T-helper 17 cell (primary cell): ENCODE measurements at regions not wholly inside any gene's neighbourhood (a gene's known extent, or its start where the extent isn't known, plus 50 kb on each side); places are given as distances from the start of the nearest gene placed in this dataset.
"Not testable (repeated sequence)": the region's sequence is repeated elsewhere in the genome, so short reads cannot be mapped to it uniquely, and the experiment has no call there.

Source experiments
- ATAC-seq: fragments of 150-1000 bp; cut with Tn5 transposase; 2 replicates; pipeline ENCODE4 v1.10.0; 2021; ENCODE audit warnings: mild to moderate bottlenecking, moderate library complexity
- DNase-seq, 3 donors: peaks; one replicate each; pipeline versions ENCODE4 v3.0.0 to v3.0.0-alpha.2; 2020 to 2021
- H3K9me3 ChIP-seq: one replicate; pipeline ENCODE4 v1.7.0; 2013; ENCODE audit warnings: low read length, mild to moderate bottlenecking; ENCODE audit not compliant: control insufficient read depth, poor library complexity, severe bottlenecking
- H3K27ac Mint-ChIP-seq: one replicate; pipeline ENCODE4 v1.8.0; 2022; ENCODE audit warnings: mild to moderate bottlenecking, moderate library complexity, mixed read lengths
- H3K27me3 Mint-ChIP-seq: one replicate; pipeline ENCODE4 v1.8.0; 2022; ENCODE audit warnings: mixed read lengths
- H3K36me3 Mint-ChIP-seq: one replicate; pipeline ENCODE4 v1.8.0; 2022; ENCODE audit warnings: low read depth, mixed read lengths
- H3K4me1 Mint-ChIP-seq: one replicate; pipeline ENCODE4 v1.8.0; 2022; ENCODE audit warnings: mild to moderate bottlenecking, mixed read lengths
- H3K4me3 Mint-ChIP-seq: one replicate; pipeline ENCODE4 v1.8.0; 2022; ENCODE audit warnings: mild to moderate bottlenecking, moderate library complexity, mixed read lengths

DNA sequence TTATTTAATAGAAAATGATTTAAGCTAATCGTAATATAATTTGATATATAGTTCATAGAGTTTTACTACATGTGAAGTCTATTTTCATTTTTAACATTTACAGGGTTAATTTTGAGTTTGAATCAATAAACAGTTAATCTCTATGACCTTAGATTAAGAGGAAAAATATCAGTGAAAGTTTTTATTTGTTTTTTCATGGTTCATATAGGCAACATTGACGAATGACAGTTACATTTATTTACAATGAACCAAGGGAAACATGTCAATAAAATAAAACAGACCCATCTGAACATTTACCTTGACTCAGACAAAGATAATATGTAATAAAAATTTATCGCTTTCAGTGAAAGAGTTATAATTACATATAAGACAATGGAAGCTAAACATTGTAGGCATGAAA, 346.6 kb upstream of the SLITRK5 start:
- Mint-ChIP-seq H3K27me3 (no peaks in the 10 kb centered on the region), H3K27ac (no peak overlapping the region), H3K36me3 (no peaks in the 10 kb centered on the region), H3K4me3 (no peak overlapping the region), H3K4me1 (no peaks in the 10 kb centered on the region)
- no peak for DNase-seq
- no peaks in the 10 kb centered on the region for H3K9me3 ChIP-seq
- no peak for ATAC-seq

DNA sequence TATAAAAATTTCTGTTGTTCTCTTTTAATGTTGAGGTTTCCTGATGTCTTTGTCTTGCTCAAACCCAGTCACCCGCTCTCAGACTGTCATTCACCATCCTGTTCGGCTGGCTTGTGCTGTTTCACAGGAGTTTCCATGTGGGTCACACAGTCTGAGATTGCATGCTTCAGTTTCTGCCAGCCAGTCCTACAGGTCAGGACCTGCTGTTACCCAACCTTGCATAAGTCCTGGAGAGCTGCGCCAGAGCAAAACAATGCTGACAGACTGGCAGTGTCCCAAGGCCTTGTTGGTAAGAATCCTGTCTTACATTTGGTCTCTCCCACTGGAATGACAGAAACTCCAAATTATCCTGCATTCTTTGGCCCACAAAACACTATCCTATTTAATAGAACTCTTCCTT, 340.0 kb upstream of the SLITRK5 start:
- H3K27ac Mint-ChIP-seq, result no peak overlapping the region
- no peaks in the 10 kb centered on the region for H3K36me3 Mint-ChIP-seq
- no peaks in the 10 kb centered on the region for H3K9me3 ChIP-seq
- ATAC-seq (no peak), DNase-seq (no peak)
- H3K4me3 Mint-ChIP-seq, result no peak overlapping the region
- no peaks in the 10 kb centered on the region for H3K4me1 Mint-ChIP-seq
- no peaks in the 10 kb centered on the region for H3K27me3 Mint-ChIP-seq

DNA sequence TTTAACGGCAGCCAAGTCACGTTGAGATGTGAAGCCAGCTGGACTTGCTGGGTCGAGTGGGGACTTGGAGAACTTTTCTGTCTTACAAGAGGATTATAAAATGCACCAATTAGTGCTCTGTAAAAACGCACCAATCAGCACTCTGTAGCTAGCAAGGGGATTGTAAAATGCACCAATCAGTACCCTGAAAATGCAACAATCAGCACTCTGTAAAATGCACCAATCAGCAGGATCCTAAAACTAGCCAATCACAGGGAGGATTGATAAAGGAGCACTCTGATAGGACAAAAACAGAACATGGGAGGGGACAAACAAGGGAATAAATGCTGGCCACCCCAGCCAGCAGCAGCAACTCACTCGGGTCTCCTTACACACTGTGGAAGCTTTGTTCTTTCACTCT, 337.6 kb upstream of the SLITRK5 start:
- Mint-ChIP-seq H3K4me1 (no peaks in the 10 kb centered on the region), H3K27ac (no peak overlapping the region), H3K4me3 (no peak overlapping the region), H3K36me3 (no peaks in the 10 kb centered on the region), H3K27me3 (no peaks in the 10 kb centered on the region)
- DNase-seq (no peak), ATAC-seq (no peak)
- H3K9me3 ChIP-seq, result no peaks in the 10 kb centered on the region

DNA sequence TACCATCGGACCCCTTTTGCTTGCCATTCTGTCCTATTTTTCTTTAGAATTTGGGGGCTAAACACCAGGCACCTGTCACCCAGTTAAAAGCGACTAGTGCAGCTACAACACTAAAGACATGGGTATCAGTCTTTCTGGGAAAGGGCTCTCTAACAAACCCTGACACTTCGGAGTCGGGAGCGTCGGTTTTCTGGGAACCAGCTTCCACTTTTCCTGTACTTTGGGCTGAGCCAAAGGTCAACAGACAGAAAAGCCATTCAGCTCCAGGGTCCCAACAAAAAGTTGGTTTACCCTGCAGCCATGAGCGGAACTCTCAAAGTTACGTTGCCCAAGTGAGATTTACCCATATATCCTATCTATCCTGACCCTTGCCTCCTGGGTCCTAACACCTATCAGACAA, 337.0 kb upstream of the SLITRK5 start:
- H3K27me3 Mint-ChIP-seq, result no peaks in the 10 kb centered on the region

DNA sequence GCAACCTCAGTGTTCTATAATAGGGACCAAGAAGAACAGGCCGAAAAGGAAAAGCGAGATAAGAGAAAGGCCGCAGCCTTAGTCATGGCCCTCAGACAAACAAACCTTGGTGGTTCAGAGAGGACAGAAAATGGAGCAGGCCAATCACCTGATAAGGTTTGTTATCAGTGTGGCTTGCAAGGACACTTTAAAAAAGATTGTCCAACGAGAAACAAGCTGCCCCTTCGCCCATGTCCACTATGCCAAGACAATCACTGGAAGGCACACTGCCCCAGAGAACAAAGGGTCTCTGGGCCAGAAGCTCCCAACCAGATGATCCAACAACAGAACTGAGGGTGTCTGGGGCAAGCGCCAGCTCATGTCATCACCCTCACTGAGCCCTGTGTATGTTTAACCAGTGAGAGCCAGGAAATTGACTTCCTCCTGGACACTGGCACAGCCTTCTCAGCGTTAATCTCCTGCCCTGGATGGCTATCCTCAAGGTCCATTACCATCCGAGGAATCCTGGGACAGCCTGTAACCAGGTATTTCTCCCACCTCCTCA, 334.8 kb upstream of the SLITRK5 start:
- ATAC-seq, H3K4me1 Mint-ChIP-seq, H3K27ac Mint-ChIP-seq, H3K27me3 Mint-ChIP-seq, DNase-seq, H3K4me3 Mint-ChIP-seq, H3K36me3 Mint-ChIP-seq, H3K9me3 ChIP-seq: not testable (repeated sequence)

More for the DNA sequence above, 337.0 kb upstream of the SLITRK5 start:
- DNase-seq (no peak), ATAC-seq (no peak)
- Mint-ChIP-seq H3K4me1 (no peaks in the 10 kb centered on the region), H3K4me3 (no peak overlapping the region), H3K27ac (no peak overlapping the region), H3K36me3 (no peaks in the 10 kb centered on the region)
- no peaks in the 10 kb centered on the region for H3K9me3 ChIP-seq

DNA sequence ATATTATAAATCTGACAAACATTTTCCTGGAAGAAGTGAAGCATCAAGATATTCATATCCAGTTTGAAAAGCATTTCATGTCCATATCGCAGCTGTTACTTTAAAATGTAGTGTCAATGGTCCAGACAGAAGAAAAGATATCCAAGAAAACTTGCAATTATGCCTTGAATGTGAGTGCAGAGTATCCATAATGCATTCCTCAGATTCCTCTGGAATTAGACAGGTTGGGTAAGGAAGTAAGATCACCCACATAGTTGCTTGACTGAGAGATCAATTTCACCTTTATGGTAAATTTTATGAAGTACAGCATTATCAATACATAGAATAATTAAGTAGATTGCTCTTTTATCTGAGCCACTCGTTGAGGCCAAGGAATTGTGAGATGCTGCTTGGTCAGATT, 327.0 kb upstream of the SLITRK5 start:
- ATAC-seq, result no peak
- H3K9me3 ChIP-seq, result no peaks in the 10 kb centered on the region
- Mint-ChIP-seq H3K4me1 (no peaks in the 10 kb centered on the region), H3K27ac (no peak overlapping the region), H3K4me3 (no peak overlapping the region), H3K27me3 (no peaks in the 10 kb centered on the region), H3K36me3 (no peaks in the 10 kb centered on the region)
- DNase-seq, result no peak

DNA sequence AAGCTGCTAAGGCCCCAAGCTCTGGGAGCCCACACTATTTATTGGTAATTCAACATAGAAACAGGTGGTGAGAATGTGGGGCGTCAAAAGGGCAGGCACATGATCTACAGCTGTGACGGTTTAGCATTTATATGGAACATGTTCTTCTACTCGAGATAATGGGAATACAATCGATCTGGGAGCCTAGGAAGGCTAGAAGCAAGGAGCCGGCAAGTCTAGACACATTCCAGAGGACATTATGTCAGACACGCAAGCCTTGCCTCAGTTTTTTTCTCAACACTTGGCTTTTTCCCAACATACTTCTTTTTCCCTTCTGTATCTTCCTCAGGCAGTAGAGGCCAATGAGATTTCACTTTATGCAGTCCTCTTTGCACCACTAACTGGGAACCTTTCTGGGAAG, 315.7 kb upstream of the SLITRK5 start:
- ATAC-seq (no peak), DNase-seq (no peak)
- H3K9me3 ChIP-seq, result no peaks in the 10 kb centered on the region
- Mint-ChIP-seq H3K36me3 (no peaks in the 10 kb centered on the region), H3K4me1 (no peaks in the 10 kb centered on the region), H3K27ac (no peak overlapping the region), H3K27me3 (no peaks in the 10 kb centered on the region), H3K4me3 (no peak overlapping the region)

DNA sequence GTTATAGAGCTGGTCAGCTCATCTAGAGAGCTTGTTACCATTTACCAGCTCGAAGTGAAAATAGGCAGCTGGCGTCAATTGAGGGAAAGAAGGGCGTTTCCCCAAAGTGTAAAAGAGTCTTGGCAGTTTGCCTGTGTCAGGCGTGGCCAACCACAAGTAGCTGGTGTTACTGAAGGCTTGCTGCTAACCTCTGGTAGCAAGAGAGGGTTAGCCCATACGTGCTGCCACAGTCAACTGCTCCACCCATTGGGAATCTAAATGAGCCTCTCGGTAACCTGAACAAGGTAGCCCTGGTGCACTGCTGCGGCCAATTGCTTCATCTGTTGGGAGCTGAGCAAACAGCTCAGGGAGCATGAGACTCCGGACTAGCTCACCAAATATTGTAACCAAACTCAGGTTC, 314.9 kb upstream of the SLITRK5 start:
- Mint-ChIP-seq H3K27ac (no peak overlapping the region), H3K4me1 (no peaks in the 10 kb centered on the region), H3K4me3 (no peak overlapping the region), H3K27me3 (no peaks in the 10 kb centered on the region), H3K36me3 (no peaks in the 10 kb centered on the region)
- H3K9me3 ChIP-seq, result no peaks in the 10 kb centered on the region
- DNase-seq (no peak), ATAC-seq (no peak)

DNA sequence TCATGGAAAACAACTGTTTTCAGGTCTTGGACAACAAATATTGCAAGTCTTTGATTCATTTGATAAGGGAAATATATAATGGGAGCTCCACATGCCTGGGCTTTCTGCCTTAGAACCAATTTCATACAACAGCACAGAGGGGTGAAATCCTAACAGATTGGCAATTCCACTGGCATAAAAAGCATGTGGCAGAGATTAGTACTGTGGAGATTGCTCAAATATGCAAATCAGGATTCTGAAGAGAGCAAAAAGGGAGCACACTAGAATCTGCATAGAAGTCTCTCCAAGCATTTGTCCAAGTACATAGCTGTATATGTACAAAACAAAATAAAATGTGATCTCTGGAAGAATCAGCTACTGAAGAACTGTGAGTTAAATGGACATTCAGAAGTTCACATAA, 312.9 kb upstream of the SLITRK5 start:
- Mint-ChIP-seq H3K27me3 (no peaks in the 10 kb centered on the region), H3K36me3 (no peaks in the 10 kb centered on the region), H3K27ac (no peak overlapping the region), H3K4me3 (no peak overlapping the region), H3K4me1 (no peaks in the 10 kb centered on the region)
- no peak for ATAC-seq
- no peak for DNase-seq
- H3K9me3 ChIP-seq, result no peaks in the 10 kb centered on the region

DNA sequence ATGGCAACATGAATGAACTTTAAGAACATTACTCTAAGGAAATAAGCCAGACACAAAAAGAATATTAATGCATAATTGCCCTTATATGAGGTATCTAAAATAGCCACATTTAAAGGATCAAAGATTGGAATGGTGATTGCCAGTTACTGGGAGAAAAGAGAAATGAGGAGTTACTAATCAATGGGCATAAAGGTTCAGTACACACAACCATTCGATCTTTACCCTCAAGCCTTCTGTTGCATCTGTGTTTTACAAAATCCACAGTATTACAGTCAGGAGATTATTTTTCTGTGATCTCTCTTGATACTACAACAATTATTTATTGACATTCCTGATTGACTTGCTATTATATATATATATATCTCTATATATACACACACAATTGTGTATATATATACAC, 310.0 kb upstream of the SLITRK5 start:
- Mint-ChIP-seq H3K27ac (no peak overlapping the region), H3K4me1 (no peaks in the 10 kb centered on the region), H3K4me3 (no peak overlapping the region), H3K27me3 (no peaks in the 10 kb centered on the region), H3K36me3 (no peaks in the 10 kb centered on the region)
- no peak for DNase-seq
- H3K9me3 ChIP-seq, result no peaks in the 10 kb centered on the region
- no peak for ATAC-seq

DNA sequence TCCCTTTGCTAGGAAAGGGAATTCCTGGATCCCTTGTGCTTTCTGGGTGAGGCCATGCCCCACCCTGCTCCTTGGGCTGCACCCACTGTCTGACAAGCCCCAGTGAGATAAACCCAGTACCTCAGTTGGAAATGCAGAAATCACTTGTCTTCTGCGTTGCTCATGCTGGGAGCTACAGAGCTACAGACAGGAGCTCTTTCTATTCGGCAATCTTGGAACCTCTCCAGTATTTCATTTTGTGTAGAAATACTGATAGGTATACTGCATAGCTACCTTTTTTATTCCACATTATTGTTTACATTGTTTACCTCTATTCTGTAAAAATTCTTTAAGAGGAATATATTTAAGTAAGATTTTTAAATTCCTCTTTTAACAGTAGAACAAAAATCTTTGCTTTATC, 302.5 kb upstream of the SLITRK5 start:
- no peak for ATAC-seq

DNA sequence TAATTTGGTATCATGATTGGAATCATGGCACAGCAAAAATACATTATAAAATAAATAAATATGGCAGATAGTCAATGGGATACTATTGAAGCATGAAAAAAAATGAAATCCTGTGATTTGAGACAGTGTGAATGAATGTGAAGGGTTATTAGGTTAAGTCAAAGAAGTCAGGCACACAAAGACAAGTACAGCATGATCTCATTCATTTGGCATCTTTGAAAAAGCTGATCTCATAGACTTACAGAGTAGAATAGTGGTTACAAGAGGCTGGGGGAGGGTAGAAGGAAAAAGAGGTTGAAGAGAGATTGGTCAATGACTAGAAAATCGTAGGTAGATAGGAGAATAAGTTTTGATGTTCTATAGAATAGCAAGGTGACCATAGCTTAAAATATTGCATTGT, 295.1 kb upstream of the SLITRK5 start:
- H3K4me3 Mint-ChIP-seq, result no peak overlapping the region
- no peak overlapping the region for H3K27ac Mint-ChIP-seq
- H3K9me3 ChIP-seq, result no peaks in the 10 kb centered on the region
- no peaks in the 10 kb centered on the region for H3K27me3 Mint-ChIP-seq
- DNase-seq (no peak), ATAC-seq (no peak)
- no peaks in the 10 kb centered on the region for H3K36me3 Mint-ChIP-seq
- no peaks in the 10 kb centered on the region for H3K4me1 Mint-ChIP-seq

More for the DNA sequence above, 302.5 kb upstream of the SLITRK5 start:
- H3K4me1 Mint-ChIP-seq, result no peaks in the 10 kb centered on the region
- no peaks in the 10 kb centered on the region for H3K27me3 Mint-ChIP-seq
- no peak overlapping the region for H3K27ac Mint-ChIP-seq
- DNase-seq, result no peak
- H3K9me3 ChIP-seq, result no peaks in the 10 kb centered on the region
- H3K36me3 Mint-ChIP-seq, result no peaks in the 10 kb centered on the region
- H3K4me3 Mint-ChIP-seq, result no peak overlapping the region

DNA sequence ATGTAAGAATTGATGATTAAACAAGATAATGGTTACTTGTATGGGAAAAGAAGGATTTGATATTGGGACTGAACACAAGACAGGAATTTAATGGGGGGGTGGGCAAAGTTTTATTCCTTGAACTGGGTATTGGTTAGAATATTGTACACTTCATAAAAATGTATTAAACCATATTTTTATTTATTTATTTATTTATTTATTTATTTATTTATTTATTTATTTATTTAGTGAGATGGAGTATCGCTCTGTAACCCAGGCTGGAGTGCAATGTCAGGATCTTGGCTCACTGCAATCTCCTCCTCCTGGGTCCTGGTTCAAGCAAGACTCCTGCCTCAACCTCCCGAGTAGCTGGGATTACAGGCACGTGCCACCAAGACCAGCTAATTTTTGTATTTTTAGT, 287.1 kb upstream of the SLITRK5 start:
- Mint-ChIP-seq H3K4me3 (no peak overlapping the region), H3K4me1 (no peaks in the 10 kb centered on the region), H3K27ac (no peak overlapping the region), H3K27me3 (no peaks in the 10 kb centered on the region), H3K36me3 (no peaks in the 10 kb centered on the region)
- H3K9me3 ChIP-seq, result no peaks in the 10 kb centered on the region
- DNase-seq, result no peak
- no peak for ATAC-seq

DNA sequence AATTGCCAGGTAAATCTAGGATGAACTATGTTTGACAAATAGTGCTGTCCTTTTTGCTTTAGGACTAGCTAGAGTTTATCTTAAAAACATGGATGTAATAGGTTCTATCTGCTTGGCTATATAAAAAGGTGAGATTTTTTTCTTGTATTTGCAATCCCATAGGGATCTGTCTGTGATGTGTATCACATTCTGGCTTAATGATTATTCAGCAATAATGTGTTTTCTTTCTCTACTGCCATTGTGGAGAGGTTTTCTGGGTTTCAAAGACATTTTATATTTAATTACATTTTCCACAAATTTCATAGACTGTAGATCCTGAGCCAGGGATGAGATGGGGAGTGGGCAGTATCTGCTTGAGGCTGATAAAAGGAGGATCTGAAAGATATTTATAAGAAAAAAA, 277.8 kb upstream of the SLITRK5 start:
- Mint-ChIP-seq H3K27ac (no peak overlapping the region), H3K36me3 (no peaks in the 10 kb centered on the region), H3K4me1 (no peaks in the 10 kb centered on the region), H3K4me3 (no peak overlapping the region), H3K27me3 (no peaks in the 10 kb centered on the region)
- DNase-seq (no peak), ATAC-seq (no peak)
- no peaks in the 10 kb centered on the region for H3K9me3 ChIP-seq

DNA sequence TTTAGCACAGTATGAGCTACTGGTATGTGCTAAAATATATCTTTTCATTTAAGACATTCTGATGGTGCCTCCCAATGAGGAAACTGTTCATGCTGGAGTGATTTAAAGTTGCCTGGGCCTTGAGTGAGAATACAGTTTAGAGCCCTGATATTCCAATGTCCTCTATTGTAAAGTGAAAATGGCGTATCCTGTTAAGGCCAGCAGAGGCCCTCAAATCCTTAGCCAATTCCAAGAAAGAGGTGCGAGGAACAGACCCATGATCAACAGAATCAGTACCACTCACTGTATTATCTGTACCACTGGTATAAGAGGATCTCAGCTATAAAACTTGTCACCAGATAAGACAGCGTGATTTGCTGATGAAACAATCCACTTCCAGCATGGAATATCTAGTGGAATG, 273.1 kb upstream of the SLITRK5 start:
- Mint-ChIP-seq H3K4me1 (no peaks in the 10 kb centered on the region), H3K36me3 (no peaks in the 10 kb centered on the region), H3K4me3 (no peak overlapping the region), H3K27ac (no peak overlapping the region), H3K27me3 (no peaks in the 10 kb centered on the region)
- DNase-seq (no peak), ATAC-seq (no peak)
- no peaks in the 10 kb centered on the region for H3K9me3 ChIP-seq
